ENCODE measurements at regions not wholly inside any gene's neighbourhood (a gene's known extent, or its start where the extent isn't known, plus 50 kb on each side); places are given as distances from the start of the nearest gene placed in this dataset.

- no peak for TF ChIP-seq ZBTB33 (IDR thresholded peaks at IDR 0.05; ENCODE audit: extremely low read depth, insufficient replicate concordance, low read length)
Measured at GRCh38 chr12:115511305-115511704, 766.2 kb downstream of the MED13L start (continued).

- H3K9me3 ChIP-seq (ENCODE audit: control insufficient read depth in 1 of 2, insufficient read depth in 1 of 2, low read depth in 1 of 2, low read length in 2 of 2): no peaks in the 10 kb centered on the region
- no peak overlapping the region for H3K4me2 ChIP-seq (ENCODE audit: low read length)
- intact Hi-C loops (cut with micrococcal nuclease): no loop called here
- H3K9ac ChIP-seq (ENCODE audit: low read length): no peak overlapping the region
- no TSS peak for BruUV-seq (replicated peaks)
- peaks cover 11 to 19% of the 10 kb centered on the region in 2 experiments; a peak in 3 of 4 replicates for H3K4me1 ChIP-seq (ENCODE audit: control insufficient read depth in 1 of 2, insufficient read depth in 2 of 2, low read length in 2 of 2)
- peaks cover 5% of the 10 kb centered on the region; the same call in 1 of the 2 replicates for H3K27me3 ChIP-seq (ENCODE audit: insufficient read depth, low read length)
- TF ChIP-seq CTCF (IDR thresholded peaks at IDR 0.05 in 2 of 3, conservative IDR thresholded peaks at IDR 0.05 in 1 of 3; ENCODE audit: borderline replicate concordance in 1 of 3, insufficient read depth in 1 of 3, low read depth in 2 of 3, low read length in 2 of 3): no peak
- no peak for TF ChIP-seq SP1 (IDR thresholded peaks at IDR 0.05; ENCODE audit: low read depth)
- no peak for TF ChIP-seq RAD21 (IDR thresholded peaks at IDR 0.05; ENCODE audit: low read depth)
- TF ChIP-seq ELF1 (IDR thresholded peaks at IDR 0.05; ENCODE audit: borderline replicate concordance, low read depth): no peak
- TF ChIP-seq JUND (IDR thresholded peaks at IDR 0.05): no peak
- no peak for TF ChIP-seq SIN3A (IDR thresholded peaks at IDR 0.05; ENCODE audit: low read depth)
- no peak overlapping the region for H3K27ac ChIP-seq (ENCODE audit: low read depth, low read length)
- ATAC-seq: no peak
- no peak overlapping the region for H2AFZ ChIP-seq (ENCODE audit: low read depth, low read length, poor library complexity, severe bottlenecking)
- ChIA-PET CTCF (no interaction called here), RAD21 (ENCODE audit: low non-redundant PET in 1 of 2, low total read pairs in 2 of 2, uncharacterized antibody in 2 of 2, unreplicated experiment in 2 of 2) (no interaction called here), POLR2A (no interaction called here)
- no peak for DNase-seq (ENCODE audit: low read depth, low spot score)
- no peaks in the 10 kb centered on the region for H4K20me1 ChIP-seq (ENCODE audit: insufficient read depth)
- no peak overlapping the region for H3K4me3 ChIP-seq (replicated peaks in 1 of 2; ENCODE audit: low read depth in 1 of 2, low read length in 2 of 2)
- no peaks in the 10 kb centered on the region for H3K36me3 ChIP-seq (ENCODE audit: control insufficient read depth in 1 of 2, insufficient read depth in 2 of 2, low read length in 2 of 2)
- no peaks in the 10 kb centered on the region for H3K79me2 ChIP-seq (ENCODE audit: insufficient read depth, low read length)
- H3K9me2 ChIP-seq (ENCODE audit: insufficient read depth): no peaks in the 10 kb centered on the region
Measured at GRCh38 chr12:115508990-115509389, 768.5 kb downstream of the MED13L start.

Measured in HCT116 (cell line).